GM21619 (cell line): ENCODE measurements at regions not wholly inside any gene's neighbourhood (a gene's known extent, or its start where the extent isn't known, plus 50 kb on each side); places are given as distances from the start of the nearest gene placed in this dataset.
"Not testable (repeated sequence)": the region's sequence is repeated elsewhere in the genome, so short reads cannot be mapped to it uniquely, and the experiment has no call there.

Source experiments
- ATAC-seq: cut with Tn5 transposase; IDR thresholded peaks from one replicate; pipeline ENCODE4 v1.9.1; 2021; ENCODE audit not compliant: unreplicated experiment

DNA sequence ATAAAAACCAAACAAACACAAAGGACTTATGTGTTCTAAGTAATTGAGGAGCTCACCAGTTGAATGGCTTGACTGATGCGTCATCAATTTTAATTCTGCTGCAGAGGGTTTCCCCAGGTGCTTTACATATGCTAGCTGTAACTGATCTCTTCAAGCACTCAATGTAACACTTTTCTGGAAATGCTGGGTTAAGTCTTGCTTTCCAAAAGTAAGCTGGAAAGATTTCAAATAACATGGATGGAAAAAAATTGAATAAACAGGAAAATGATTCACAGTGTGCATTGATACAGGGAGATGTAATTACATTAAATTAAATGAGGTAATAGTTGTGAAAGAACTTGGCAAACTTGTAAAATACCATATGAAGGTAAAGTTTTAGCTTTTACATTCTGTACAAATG lies 186.7 kb upstream of the WDFY3 start:
- no peak for ATAC-seq

DNA sequence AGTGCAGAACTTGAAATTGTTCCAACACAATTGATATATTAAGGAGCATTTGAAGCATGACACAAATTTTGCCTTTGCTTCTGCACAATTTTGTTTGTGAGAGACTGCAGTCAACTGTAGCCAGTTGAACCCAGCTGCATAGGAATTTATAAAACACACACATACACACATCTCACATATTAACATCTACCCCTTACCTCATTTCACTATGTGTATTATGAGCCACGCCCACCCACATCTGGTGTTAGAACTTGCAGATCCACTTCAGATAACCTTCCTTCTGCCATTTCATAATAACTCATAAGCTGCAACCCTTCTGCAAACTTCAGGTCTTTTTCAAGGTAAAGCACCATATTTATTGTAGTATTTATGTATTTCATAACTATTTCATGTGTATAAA lies 188.1 kb upstream of the WDFY3 start:
- no peak for ATAC-seq

DNA sequence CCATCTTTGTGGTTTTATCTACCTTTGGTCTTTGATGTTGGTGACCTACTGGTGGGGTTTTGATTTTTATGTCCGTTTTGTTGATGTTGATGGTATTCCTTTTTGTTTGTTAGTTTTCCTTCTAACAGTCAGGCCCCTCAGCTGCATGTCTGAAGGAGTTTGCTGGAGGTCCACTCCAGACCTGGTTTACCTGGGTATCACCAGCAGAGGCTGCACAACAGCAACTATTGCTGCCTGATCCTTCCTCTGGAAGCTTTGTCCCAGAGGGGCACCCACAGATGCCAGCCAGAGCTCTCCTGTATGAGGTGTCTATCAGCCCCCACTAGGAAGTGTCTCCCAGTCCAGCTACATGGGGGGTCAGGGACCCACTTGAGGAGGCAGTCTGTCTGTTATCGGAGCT lies 199.3 kb upstream of the WDFY3 start:
- ATAC-seq = no peak

DNA sequence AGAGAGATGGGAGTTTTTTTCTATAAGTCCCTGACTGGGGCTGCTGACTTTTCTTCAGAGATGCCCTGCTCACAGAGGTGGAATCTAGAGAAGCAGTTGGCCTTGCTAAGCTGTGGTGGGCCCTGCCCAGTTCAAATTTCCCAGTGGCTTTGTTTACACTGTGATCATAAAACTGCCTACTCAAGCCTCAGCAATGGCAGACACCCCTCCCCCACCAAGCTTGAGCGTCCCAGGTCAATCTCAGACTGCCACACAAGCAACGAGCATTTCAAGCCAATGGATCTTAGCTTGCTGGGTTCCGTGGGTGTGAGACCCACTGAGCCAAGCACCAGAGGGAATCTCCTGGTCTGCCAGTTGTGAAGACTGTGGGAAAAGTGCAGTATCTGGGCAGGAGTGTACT lies 199.8 kb upstream of the WDFY3 start:
- no peak for ATAC-seq

DNA sequence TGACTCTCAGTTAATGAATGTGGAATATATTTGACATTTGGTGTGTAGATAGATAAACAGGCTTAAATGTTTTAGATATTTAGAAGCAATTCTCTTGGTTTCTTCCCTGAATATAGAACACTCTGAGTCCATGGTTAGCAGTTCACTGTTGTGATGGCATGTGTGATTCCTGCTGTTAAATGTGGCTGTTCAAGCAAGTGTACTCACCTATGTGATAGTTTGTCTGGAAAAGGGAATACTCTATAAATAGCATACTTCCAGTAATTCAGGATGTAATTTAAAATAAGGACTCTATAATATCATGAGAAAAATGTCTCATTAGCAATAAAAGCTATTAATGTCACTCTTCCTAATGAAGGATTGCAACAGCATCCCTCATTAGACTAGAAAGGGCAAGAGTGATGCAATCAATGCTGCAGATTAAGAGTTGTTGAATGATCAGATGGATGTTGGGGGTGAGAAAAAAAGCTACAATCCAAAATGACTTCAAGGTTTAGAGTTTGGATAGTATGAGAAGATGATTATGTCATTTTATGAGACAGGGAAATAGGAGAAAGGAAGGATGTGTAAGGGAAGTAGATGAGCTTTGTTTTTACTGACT lies 201.8 kb upstream of the WDFY3 start:
- no peak for ATAC-seq

GRCh38 chr4:85170241-85170640 lies 203.8 kb upstream of the WDFY3 start:
- no peak for ATAC-seq

- ATAC-seq = no peak
Measured at GRCh38 chr4:85175190-85175589, 208.7 kb upstream of the WDFY3 start.

DNA sequence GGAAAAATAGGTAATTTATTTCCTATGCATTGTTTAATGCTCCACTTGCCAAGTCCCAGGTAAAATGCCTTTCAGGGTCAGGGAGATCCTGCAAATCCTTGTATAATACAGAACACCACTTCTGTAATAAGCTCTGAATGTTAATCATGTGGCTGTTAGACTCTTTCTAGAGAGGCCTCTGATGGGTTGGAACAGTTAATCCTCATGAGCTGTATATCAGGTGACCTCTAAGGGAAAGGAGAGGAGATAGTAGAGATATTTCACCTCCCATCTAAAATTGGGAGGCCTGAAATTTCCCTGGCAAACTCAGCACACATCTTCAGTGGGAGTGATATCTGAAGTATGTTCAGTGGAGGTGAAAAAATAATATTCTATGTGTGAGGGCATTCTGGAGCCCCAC lies 210.6 kb upstream of the WDFY3 start:
- ATAC-seq = no peak

GRCh38 chr4:85177679-85178078 lies 211.2 kb upstream of the WDFY3 start:
- ATAC-seq = no peak

DNA sequence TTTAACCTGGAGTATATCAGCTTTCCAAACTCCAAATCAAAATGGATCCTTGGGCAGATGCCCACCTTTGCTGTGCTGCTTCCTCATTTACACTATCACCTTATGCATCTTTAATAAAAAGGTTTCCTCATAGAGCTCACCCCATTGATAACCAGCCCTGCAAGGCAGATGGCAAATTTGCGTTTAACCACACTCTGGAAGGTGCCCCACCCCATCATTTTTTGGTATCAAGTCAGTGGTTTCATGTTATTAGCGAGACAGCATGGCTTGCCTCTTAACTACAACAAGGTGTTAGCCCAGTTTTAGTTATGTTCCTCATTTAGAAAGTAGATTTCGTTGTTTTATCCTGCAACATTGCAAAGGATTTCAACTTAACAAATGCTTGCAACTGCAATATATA lies 214.0 kb upstream of the WDFY3 start:
- no peak for ATAC-seq

- no peak for ATAC-seq
Measured at GRCh38 chr4:85187106-85187505, 220.6 kb upstream of the WDFY3 start.

- ATAC-seq = not testable (repeated sequence)
Measured at GRCh38 chr4:85196015-85196414, 229.5 kb upstream of the WDFY3 start.

- no peak for ATAC-seq
Measured at GRCh38 chr4:85200106-85200505, 233.6 kb upstream of the WDFY3 start.

GRCh38 chr4:85209161-85209560 lies 242.7 kb upstream of the WDFY3 start:
- ATAC-seq = no peak

DNA sequence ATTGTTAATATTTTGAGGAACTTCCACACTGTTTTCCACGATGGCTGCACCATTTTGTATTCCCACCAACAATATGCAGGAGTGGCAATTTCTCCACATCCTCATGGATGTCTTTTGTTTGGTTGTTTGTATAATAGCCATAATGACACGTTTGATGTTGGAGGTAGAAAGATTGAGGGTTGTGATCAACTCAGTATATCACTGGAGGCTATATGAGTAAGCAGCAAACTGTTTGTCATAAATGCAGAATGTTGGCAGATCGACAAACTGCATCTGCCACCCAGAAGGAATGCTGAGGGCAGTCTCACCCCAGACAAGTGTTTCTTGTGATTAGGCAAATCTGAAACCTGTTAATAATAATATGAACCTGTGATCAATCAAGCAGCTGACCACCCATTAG lies 243.9 kb upstream of the WDFY3 start:
- no peak for ATAC-seq

DNA sequence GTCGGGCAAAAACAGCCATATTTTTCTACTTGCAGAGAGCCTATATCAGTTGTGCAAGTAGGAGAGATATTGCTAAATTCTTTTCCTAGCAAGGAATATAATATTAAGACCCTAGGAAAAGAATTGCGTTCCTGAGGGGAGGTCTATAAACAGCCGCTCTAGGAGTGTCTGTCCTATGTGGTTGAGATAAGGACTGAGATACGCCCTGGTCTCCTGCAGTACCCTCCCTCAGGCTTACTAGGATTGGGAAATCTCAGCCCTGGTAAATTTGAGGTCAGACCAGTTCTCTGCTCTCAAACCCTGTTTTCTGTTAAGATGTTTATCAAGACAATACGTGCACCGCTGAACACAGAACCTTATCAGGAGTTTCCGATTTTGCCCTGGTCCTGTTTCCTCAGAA lies 250.1 kb upstream of the WDFY3 start:
- ATAC-seq = not testable (repeated sequence)

DNA sequence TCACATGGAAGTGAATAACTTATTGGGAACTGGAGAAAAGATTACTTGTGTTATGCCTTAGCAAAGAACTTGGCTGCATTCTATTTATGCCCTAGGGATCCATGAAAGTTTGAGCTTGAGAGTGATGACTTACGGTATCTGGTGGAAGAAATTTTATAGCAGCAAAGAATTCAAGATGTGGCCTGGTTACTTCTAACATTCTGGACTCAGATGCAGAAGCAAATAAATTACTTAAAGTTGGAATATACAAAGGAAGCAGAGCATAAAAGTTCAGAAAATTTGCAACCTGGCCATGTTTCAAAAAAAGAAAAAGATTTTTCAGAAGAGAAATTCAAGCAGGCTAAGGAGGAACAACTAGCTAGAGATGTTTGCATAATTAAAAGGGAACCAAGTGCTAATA lies 252.3 kb upstream of the WDFY3 start:
- ATAC-seq = no peak

DNA sequence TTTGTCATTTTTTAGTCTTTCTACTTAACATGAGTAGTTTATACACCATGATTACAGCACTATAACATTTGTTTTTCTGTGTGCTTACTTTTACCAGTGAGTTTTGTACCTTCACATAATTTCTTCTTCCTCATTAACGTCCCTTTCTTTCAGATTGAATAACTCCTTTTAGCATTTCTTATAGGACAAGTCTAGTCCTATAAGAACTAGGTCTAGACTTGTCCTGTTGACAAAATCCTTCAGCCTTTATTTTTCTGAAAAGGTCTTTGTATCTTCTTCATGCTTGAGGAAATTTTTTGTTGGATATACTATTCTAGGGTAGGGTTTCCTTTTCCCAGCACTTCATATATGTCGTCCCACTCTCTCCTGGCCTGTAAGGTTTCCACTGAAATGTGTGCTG lies 253.3 kb upstream of the ARHGAP24 start:
- ATAC-seq = no peak

GRCh38 chr4:85222561-85222960 lies 252.4 kb upstream of the ARHGAP24 start:
- ATAC-seq = no peak

GRCh38 chr4:85228264-85228663 lies 246.7 kb upstream of the ARHGAP24 start:
- ATAC-seq = no peak

DNA sequence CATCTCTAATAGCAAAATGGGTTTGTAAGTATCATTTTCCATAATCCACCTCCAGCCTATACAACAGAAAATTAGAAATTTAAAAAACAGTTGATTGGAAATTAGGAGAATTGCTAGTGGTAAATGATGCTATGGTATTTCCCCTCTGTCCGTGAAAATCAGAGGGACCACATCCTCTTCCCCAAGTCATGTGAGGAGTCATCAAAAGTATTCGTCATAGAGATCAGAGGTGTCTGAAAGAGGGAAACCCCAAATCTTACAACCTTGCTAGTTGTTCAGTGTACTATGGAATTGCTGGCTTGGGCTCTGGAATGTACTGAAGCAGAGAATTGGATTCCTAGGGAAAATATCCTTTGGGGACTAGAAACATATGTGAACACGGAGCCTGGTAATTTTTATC lies 241.4 kb upstream of the ARHGAP24 start:
- ATAC-seq = no peak

GRCh38 chr4:85243857-85244256 lies 231.1 kb upstream of the ARHGAP24 start:
- no peak for ATAC-seq

DNA sequence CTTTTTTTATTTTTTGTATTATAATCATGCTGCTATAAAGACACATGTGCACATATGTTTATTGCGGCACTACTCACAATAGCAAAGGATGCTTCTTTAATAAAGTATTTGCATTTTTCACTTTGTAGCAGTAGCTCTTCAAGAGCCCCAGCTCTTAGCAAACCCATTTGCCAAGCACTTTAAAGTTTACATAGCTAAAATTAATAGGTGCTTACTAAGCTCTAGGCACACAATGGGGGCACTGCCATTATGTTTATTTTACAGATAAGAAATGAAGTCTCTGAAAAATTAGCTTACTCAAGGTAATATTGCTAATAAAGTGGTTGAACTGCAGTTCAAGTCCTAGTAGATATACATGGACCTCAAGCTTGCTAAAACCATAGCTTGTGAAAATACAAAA lies 230.3 kb upstream of the ARHGAP24 start:
- no peak for ATAC-seq

GRCh38 chr4:85246055-85246454 lies 228.9 kb upstream of the ARHGAP24 start:
- ATAC-seq = no peak
